ENCODE measurements at regions not wholly inside any gene's neighbourhood (a gene's known extent, or its start where the extent isn't known, plus 50 kb on each side); places are given as distances from the start of the nearest gene placed in this dataset.
A peak's percentile ranks its signal among the peaks of the same experiment; 100 is the strongest.
"Not testable (repeated sequence)": the region's sequence is repeated elsewhere in the genome, so short reads cannot be mapped to it uniquely, and the experiment has no call there.

- DNase-seq (ENCODE audit: low read depth), result no peak
These were observed 319.6 kb downstream of the PTTG2 start for GRCh38 chr4:38279650-38280322.

- no peak for DNase-seq (ENCODE audit: low read depth)
These were observed 320.1 kb downstream of the PTTG2 start for GRCh38 chr4:38280323-38280706.

- no peak for DNase-seq (ENCODE audit: low read depth)
These were observed 321.3 kb downstream of the PTTG2 start for GRCh38 chr4:38281371-38282071.

- no peak for DNase-seq (ENCODE audit: low read depth)
These were observed 323.5 kb downstream of the PTTG2 start for GRCh38 chr4:38283724-38284123.

GRCh38 chr4:38284294-38285030 lies 324.3 kb downstream of the PTTG2 start:
- no peak for DNase-seq (ENCODE audit: low read depth)

GRCh38 chr4:38287101-38287851 lies 327.1 kb downstream of the PTTG2 start:
- DNase-seq (ENCODE audit: low read depth), result no peak

- no peak for DNase-seq (ENCODE audit: low read depth)
These were observed 329.4 kb downstream of the PTTG2 start for GRCh38 chr4:38289553-38289952.

GRCh38 chr4:38290366-38290765 lies 330.2 kb downstream of the PTTG2 start:
- no peak for DNase-seq (ENCODE audit: low read depth)

GRCh38 chr4:38290914-38291313 lies 330.7 kb downstream of the PTTG2 start:
- no peak for DNase-seq (ENCODE audit: low read depth)

GRCh38 chr4:38292529-38292928 lies 332.3 kb downstream of the PTTG2 start:
- no peak for DNase-seq (ENCODE audit: low read depth)

GRCh38 chr4:38294238-38294637 lies 334.0 kb downstream of the PTTG2 start:
- no peak for DNase-seq (ENCODE audit: low read depth)

GRCh38 chr4:38297061-38297460 lies 336.9 kb downstream of the PTTG2 start:
- no peak for DNase-seq (ENCODE audit: low read depth)

- DNase-seq (ENCODE audit: low read depth), result no peak
These were observed 338.9 kb downstream of the PTTG2 start for GRCh38 chr4:38298868-38299713.

- DNase-seq (ENCODE audit: low read depth), result no peak
These were observed 342.7 kb downstream of the PTTG2 start for GRCh38 chr4:38302910-38303309.

GRCh38 chr4:38304460-38304859 lies 344.3 kb downstream of the PTTG2 start:
- DNase-seq (ENCODE audit: low read depth), result not testable (repeated sequence)

GRCh38 chr4:38306482-38307071 lies 346.4 kb downstream of the PTTG2 start:
- DNase-seq (ENCODE audit: low read depth), result no peak

- DNase-seq (ENCODE audit: low read depth), result no peak
These were observed 348.6 kb downstream of the PTTG2 start for GRCh38 chr4:38308728-38309311.

GRCh38 chr4:38309471-38309870 lies 349.3 kb downstream of the PTTG2 start:
- no peak for DNase-seq (ENCODE audit: low read depth)

- DNase-seq (ENCODE audit: low read depth), result peak; percentile 54
These were observed 350.3 kb downstream of the PTTG2 start for GRCh38 chr4:38310446-38311043.

GRCh38 chr4:38311495-38312126 lies 351.4 kb downstream of the PTTG2 start:
- no peak for DNase-seq (ENCODE audit: low read depth)
